ENCODE measurements at regions not wholly inside any gene's neighbourhood (a gene's known extent, or its start where the extent isn't known, plus 50 kb on each side); places are given as distances from the start of the nearest gene placed in this dataset.

GRCh38 chr2:5041501-5041900, 650.7 kb upstream of the SOX11 start:
- no peak overlapping the region for H3K27ac ChIP-seq
- WGBS, 2 donors = 60 to 69% methylated on average over 2 of the region's 2 CpGs
- no peaks in the 10 kb centered on the region for H3K9me3 ChIP-seq
- no peak for DNase-seq
- H3K27me3 ChIP-seq = no peaks in the 10 kb centered on the region
- FAIRE-seq = no peak
- ATAC-seq = no peak
- no peak for TF ChIP-seq CTCF (IDR thresholded peaks at IDR 0.05)
- intact Hi-C loops (cut with DNase I) = no loop called here
- H3K4me3 ChIP-seq = no peak overlapping the region
- no peaks in the 10 kb centered on the region for H3K36me3 ChIP-seq
- no peaks in the 10 kb centered on the region for H3K4me1 ChIP-seq

- ATAC-seq (no peak), FAIRE-seq (no peak), DNase-seq (no peak)
- Histone ChIP-seq H3K27me3 (no peaks in the 10 kb centered on the region), H3K4me3 (no peak overlapping the region), H3K27ac (no peak overlapping the region), H3K9me3 (no peaks in the 10 kb centered on the region), H3K36me3 (no peaks in the 10 kb centered on the region), H3K4me1 (no peaks in the 10 kb centered on the region)
- intact Hi-C loops (cut with DNase I) = no loop called here
- 63 to 85% methylated on average over 4 of the region's 4 CpGs for WGBS, 2 donors
- no peak for TF ChIP-seq CTCF (IDR thresholded peaks at IDR 0.05)
These were observed 649.3 kb upstream of the SOX11 start for GRCh38 chr2:5042666-5043440.

GRCh38 chr2:5051300-5051699, 640.9 kb upstream of the SOX11 start:
- ATAC-seq (no peak), FAIRE-seq (no peak), DNase-seq (no peak)
- peaks cover 0 to 7% (median 0%) of the 10 kb centered on the region in 4 donors for H3K27me3 ChIP-seq
- H3K27ac ChIP-seq = no peak overlapping the region
- TF ChIP-seq CTCF (IDR thresholded peaks at IDR 0.05) = no peak
- no peaks in the 10 kb centered on the region for H3K4me1 ChIP-seq
- H3K36me3 ChIP-seq = no peaks in the 10 kb centered on the region
- 49 to 56% methylated on average over 2 of the region's 2 CpGs for WGBS, 2 donors
- H3K4me3 ChIP-seq = no peak overlapping the region
- intact Hi-C loops (cut with DNase I) = no loop called here
- no peaks in the 10 kb centered on the region for H3K9me3 ChIP-seq

DNA sequence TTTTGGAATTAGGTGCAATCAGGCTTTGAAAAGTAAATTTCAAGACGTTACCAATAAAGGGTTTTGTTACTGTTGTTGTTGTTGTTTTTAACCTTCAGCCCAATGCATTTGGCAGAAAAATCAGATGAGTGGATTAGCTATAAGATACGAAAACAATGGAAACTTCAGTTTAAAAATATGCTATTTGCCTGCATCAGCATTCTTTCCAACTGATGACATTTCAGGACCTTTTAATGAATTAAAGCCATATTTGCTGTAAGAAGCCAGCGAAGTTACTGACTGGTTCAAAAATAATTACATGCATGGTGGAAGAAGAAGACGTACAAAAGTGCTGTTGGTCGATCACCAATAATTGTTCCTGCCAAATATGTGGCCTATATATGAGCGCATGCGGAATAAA, 639.3 kb upstream of the SOX11 start:
- no peaks in the 10 kb centered on the region for H3K36me3 ChIP-seq
- WGBS, 2 donors = 68 to 78% methylated on average over 7 of the region's 7 CpGs
- no peaks in the 10 kb centered on the region for H3K9me3 ChIP-seq
- H3K4me1 ChIP-seq = no peaks in the 10 kb centered on the region
- FAIRE-seq (no peak), ATAC-seq (no peak), DNase-seq (no peak)
- intact Hi-C loops (cut with DNase I) = no loop called here
- no peak overlapping the region for H3K27ac ChIP-seq
- no peak overlapping the region for H3K4me3 ChIP-seq
- no peak for TF ChIP-seq CTCF (IDR thresholded peaks at IDR 0.05)
- H3K27me3 ChIP-seq = peaks cover 0 to 7% (median 0%) of the 10 kb centered on the region in 4 donors

DNA sequence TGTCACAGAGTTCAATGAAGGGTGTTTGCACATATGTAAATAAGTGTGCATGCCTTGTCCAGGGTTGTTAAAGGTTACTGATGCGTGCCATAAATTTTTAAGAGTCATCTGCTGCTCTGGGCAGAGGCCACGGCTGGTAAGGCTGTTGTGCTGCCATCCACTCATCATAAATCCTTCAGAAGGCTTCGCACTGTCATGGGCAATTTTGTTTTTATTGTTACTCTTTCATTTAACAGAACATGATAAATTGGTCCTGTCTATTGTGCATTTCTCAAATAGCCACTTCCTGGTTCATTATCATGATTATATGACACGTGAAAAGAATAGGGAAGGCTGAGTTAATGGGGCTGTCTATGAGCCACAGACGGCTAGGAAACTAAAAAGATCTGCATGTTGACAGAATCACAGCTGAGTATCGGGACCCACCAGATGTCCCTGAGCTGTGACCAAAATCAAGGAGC, 634.3 kb upstream of the SOX11 start:
- Histone ChIP-seq H3K27ac (no peak overlapping the region), H3K4me1 (no peaks in the 10 kb centered on the region), H3K27me3 (peaks cover 0 to 7% (median 2%) of the 10 kb centered on the region in 4 donors), H3K4me3 (no peak overlapping the region), H3K36me3 (no peaks in the 10 kb centered on the region), H3K9me3 (no peaks in the 10 kb centered on the region)
- 34 to 38% methylated on average over 6 of the region's 6 CpGs for WGBS, 2 donors
- TF ChIP-seq CTCF (IDR thresholded peaks at IDR 0.05) = no peak
- no peak for FAIRE-seq
- ATAC-seq = no peak
- DNase-seq = no peak
- intact Hi-C loops (cut with DNase I) = no loop called here

All from pancreas (tissue), 10 donors.